Tibial nerve (tissue), 4 donors: ENCODE measurements at regions not wholly inside any gene's neighbourhood (a gene's known extent, or its start where the extent isn't known, plus 50 kb on each side); places are given as distances from the start of the nearest gene placed in this dataset.

Experiments used
- DNase-seq, 2 donors: peaks; one replicate each; pipeline ENCODE4 v3.0.0-alpha.2; 2019; ENCODE audit warnings: low spot score in 2 of 2
- H3K27ac ChIP-seq, 4 donors: fragments of 200-600 bp; sonication (generic) in 3 of 4; one replicate each; pipeline ENCODE4 v1.5.1; 2017 to 2019; ENCODE audit warnings: mild to moderate bottlenecking in 1 of 4
- H3K27me3 ChIP-seq, 2 donors: fragments of 200-600 bp; sonication (generic) in 1 of 2; one replicate each; pipeline versions ENCODE4 v1.5.1 to v1.6.0; 2017 to 2019
- H3K36me3 ChIP-seq, 3 donors: fragments of 200-600 bp; sonication (generic); one replicate each; pipeline ENCODE4 v1.5.1; 2018 to 2019
- H3K4me1 ChIP-seq, 4 donors: fragments of 200-600 bp; sonication (generic) in 3 of 4; one replicate each; pipeline ENCODE4 v1.5.1; 2017 to 2019
- H3K4me3 ChIP-seq, 4 donors: fragments of 200-600 bp; sonication (generic) in 3 of 4; one replicate each; pipeline ENCODE4 v1.5.1; 2017 to 2019; ENCODE audit warnings: mild to moderate bottlenecking in 1 of 4, moderate library complexity in 1 of 4
- H3K9me3 ChIP-seq, 4 donors: fragments of 200-600 bp; sonication (generic) in 3 of 4; one replicate each; pipeline ENCODE4 v1.5.1; 2017 to 2019
- CTCF ChIP-seq, 5 experiments: fragments of 200-600 bp in 3 of 5; fragments of 450-650 bp in 2 of 5; sonication (generic) in 3 of 5; IDR thresholded peaks; one replicate each; pipeline ENCODE4 v1.5.1; 2016 to 2019; ENCODE audit warnings: antibody characterized with exemption in 5 of 5, mild to moderate bottlenecking in 3 of 5, moderate library complexity in 2 of 5
- EP300 ChIP-seq, 2 donors: sonication (generic); formaldehyde crosslinking; IDR thresholded peaks; one replicate each; pipeline ENCODE4 v1.6.1; 2017; ENCODE audit warnings: antibody characterized with exemption in 2 of 2, mild to moderate bottlenecking in 1 of 2
- POLR2A ChIP-seq, 2 donors: fragments of 450-650 bp; IDR thresholded peaks; one replicate each; pipeline ENCODE4 v1.6.1; 2017; ENCODE audit warnings: antibody characterized with exemption in 2 of 2, mild to moderate bottlenecking in 2 of 2, moderate library complexity in 2 of 2
- WGBS, 2 donors: methylation state at CpG; one replicate each; pipeline ENCODE4 v1.1.5; 2018; 5-methylcytosine and 5-hydroxymethylcytosine counted together

GRCh38 chr4:171629182-171629581 is 184.0 kb upstream of the GALNTL6 start:
- WGBS, 2 donors, result 84 to 85% methylated on average over 3 of the region's 3 CpGs
- TF ChIP-seq CTCF (IDR thresholded peaks at IDR 0.05) (no peak), EP300 (IDR thresholded peaks at IDR 0.05) (no peak), POLR2A (IDR thresholded peaks at IDR 0.05) (no peak)

GRCh38 chr4:171626554-171626953 is 186.7 kb upstream of the GALNTL6 start:
- TF ChIP-seq EP300 (IDR thresholded peaks at IDR 0.05) (no peak), CTCF (IDR thresholded peaks at IDR 0.05) (no peak), POLR2A (IDR thresholded peaks at IDR 0.05) (no peak)
- WGBS, 2 donors, result 61 to 77% methylated on average over 4 of the region's 4 CpGs

More at GRCh38 chr4:171629182-171629581, 184.0 kb upstream of the GALNTL6 start:
- Histone ChIP-seq H3K27me3 (no peaks in the 10 kb centered on the region), H3K4me1 (no peaks in the 10 kb centered on the region), H3K27ac (no peak overlapping the region), H3K9me3 (no peaks in the 10 kb centered on the region), H3K36me3 (no peaks in the 10 kb centered on the region), H3K4me3 (no peak overlapping the region)
- DNase-seq, result no peak

GRCh38 chr4:171622729-171623128 is 190.5 kb upstream of the GALNTL6 start:
- Histone ChIP-seq H3K4me3 (no peak overlapping the region), H3K27ac (no peak overlapping the region), H3K27me3 (no peaks in the 10 kb centered on the region), H3K36me3 (no peaks in the 10 kb centered on the region), H3K4me1 (no peaks in the 10 kb centered on the region), H3K9me3 (no peaks in the 10 kb centered on the region)
- TF ChIP-seq CTCF (IDR thresholded peaks at IDR 0.05), result no peak
- TF ChIP-seq POLR2A (IDR thresholded peaks at IDR 0.05), result no peak
- TF ChIP-seq EP300 (IDR thresholded peaks at IDR 0.05), result no peak
- DNase-seq, result no peak
- 83% methylated on average over 3 of the region's 3 CpGs for WGBS, 2 donors

More at GRCh38 chr4:171626554-171626953, 186.7 kb upstream of the GALNTL6 start:
- Histone ChIP-seq H3K4me3 (no peak overlapping the region), H3K4me1 (no peaks in the 10 kb centered on the region), H3K9me3 (no peaks in the 10 kb centered on the region), H3K27me3 (no peaks in the 10 kb centered on the region), H3K27ac (no peak overlapping the region), H3K36me3 (no peaks in the 10 kb centered on the region)
- DNase-seq, result no peak

- H3K36me3 ChIP-seq, result no peaks in the 10 kb centered on the region
- no peaks in the 10 kb centered on the region for H3K27me3 ChIP-seq
- no peaks in the 10 kb centered on the region for H3K4me1 ChIP-seq
- DNase-seq, result no peak
- no peak overlapping the region for H3K4me3 ChIP-seq
- TF ChIP-seq POLR2A (IDR thresholded peaks at IDR 0.05), result no peak
- no peaks in the 10 kb centered on the region for H3K9me3 ChIP-seq
- no peak overlapping the region for H3K27ac ChIP-seq
Measured at GRCh38 chr4:171621646-171622045, 191.6 kb upstream of the GALNTL6 start.

- no peaks in the 10 kb centered on the region for H3K4me1 ChIP-seq
- 61 to 64% methylated on average over 2 of the region's 2 CpGs for WGBS, 2 donors
Measured at GRCh38 chr4:171612907-171613306, 200.3 kb upstream of the GALNTL6 start.

More at GRCh38 chr4:171612907-171613306, 200.3 kb upstream of the GALNTL6 start:
- no peaks in the 10 kb centered on the region for H3K9me3 ChIP-seq
- no peaks in the 10 kb centered on the region for H3K27me3 ChIP-seq
- H3K27ac ChIP-seq, result no peak overlapping the region
- H3K4me3 ChIP-seq, result no peak overlapping the region
- no peaks in the 10 kb centered on the region for H3K36me3 ChIP-seq
- TF ChIP-seq CTCF (IDR thresholded peaks at IDR 0.05) (no peak), POLR2A (IDR thresholded peaks at IDR 0.05) (no peak), EP300 (IDR thresholded peaks at IDR 0.05) (no peak)
- DNase-seq, result no peak
